Neuron (in vitro differentiated cells): ENCODE measurements at regions not wholly inside any gene's neighbourhood (a gene's known extent, or its start where the extent isn't known, plus 50 kb on each side); places are given as distances from the start of the nearest gene placed in this dataset.
"Not testable (repeated sequence)": the region's sequence is repeated elsewhere in the genome, so short reads cannot be mapped to it uniquely, and the experiment has no call there.

Experiments
- H2AFZ ChIP-seq: one replicate; pipeline ENCODE4 v1.6.1; 2013; ENCODE audit warnings: low read depth, mild to moderate bottlenecking, inconsistent platforms, low read length, moderate library complexity
- H3K27me3 ChIP-seq: one replicate; pipeline ENCODE4 v1.6.1; 2013; ENCODE audit warnings: low read length; ENCODE audit not compliant: insufficient read depth
- H3K36me3 ChIP-seq: one replicate; pipeline ENCODE4 v1.6.1; 2013; ENCODE audit warnings: low read length; ENCODE audit not compliant: insufficient read depth
- H3K4me1 ChIP-seq: one replicate; pipeline ENCODE4 v1.6.1; 2013; ENCODE audit warnings: low read length; ENCODE audit not compliant: insufficient read depth
- H3K4me3 ChIP-seq: 2 replicates; pipeline ENCODE4 v1.5.1; 2013; ENCODE audit warnings: mild to moderate bottlenecking, low read length, moderate library complexity
- H3K9me3 ChIP-seq: one replicate; pipeline ENCODE4 v1.6.1; 2013; ENCODE audit warnings: low read length

GRCh38 chr2:52314231-52314630 is 1282.3 kb upstream of the NRXN1 start:
- Histone ChIP-seq H3K27me3 (no peaks in the 10 kb centered on the region), H3K4me3 (no peak overlapping the region), H3K9me3 (no peaks in the 10 kb centered on the region), H3K36me3 (no peaks in the 10 kb centered on the region), H3K4me1 (no peaks in the 10 kb centered on the region), H2AFZ (no peak overlapping the region)

GRCh38 chr2:52312486-52312885 is 1280.6 kb upstream of the NRXN1 start:
- Histone ChIP-seq H2AFZ (no peak overlapping the region), H3K4me3 (no peak overlapping the region), H3K36me3 (no peaks in the 10 kb centered on the region), H3K9me3 (no peaks in the 10 kb centered on the region), H3K27me3 (no peaks in the 10 kb centered on the region), H3K4me1 (no peaks in the 10 kb centered on the region)

GRCh38 chr2:52311862-52312261 is 1279.9 kb upstream of the NRXN1 start:
- Histone ChIP-seq H3K4me3 (no peak overlapping the region), H3K36me3 (no peaks in the 10 kb centered on the region), H3K9me3 (no peaks in the 10 kb centered on the region), H3K27me3 (no peaks in the 10 kb centered on the region), H3K4me1 (no peaks in the 10 kb centered on the region), H2AFZ (no peak overlapping the region)

GRCh38 chr2:52308156-52308555 is 1276.2 kb upstream of the NRXN1 start:
- Histone ChIP-seq H3K36me3 (no peaks in the 10 kb centered on the region), H3K4me3 (no peak overlapping the region), H3K9me3 (no peaks in the 10 kb centered on the region), H3K27me3 (no peaks in the 10 kb centered on the region), H3K4me1 (no peaks in the 10 kb centered on the region), H2AFZ (no peak overlapping the region)

- Histone ChIP-seq H3K4me3 (no peak overlapping the region), H3K27me3 (no peaks in the 10 kb centered on the region), H3K4me1 (peaks cover 3% of the 10 kb centered on the region), H3K36me3 (no peaks in the 10 kb centered on the region), H3K9me3 (no peaks in the 10 kb centered on the region), H2AFZ (no peak overlapping the region)
Measured at GRCh38 chr2:52294628-52295027, 1262.7 kb upstream of the NRXN1 start.

GRCh38 chr2:52292801-52293200 is 1260.9 kb upstream of the NRXN1 start:
- Histone ChIP-seq H2AFZ (no peak overlapping the region), H3K4me1 (peaks cover 8% of the 10 kb centered on the region), H3K36me3 (no peaks in the 10 kb centered on the region), H3K9me3 (no peaks in the 10 kb centered on the region), H3K4me3 (no peak overlapping the region), H3K27me3 (no peaks in the 10 kb centered on the region)

GRCh38 chr2:52289741-52290140 is 1257.8 kb upstream of the NRXN1 start:
- no peak overlapping the region for H2AFZ ChIP-seq
- H3K4me1 ChIP-seq = peaks cover 15% of the 10 kb centered on the region
- H3K36me3 ChIP-seq = no peaks in the 10 kb centered on the region
- no peak overlapping the region for H3K4me3 ChIP-seq
- H3K9me3 ChIP-seq = no peaks in the 10 kb centered on the region
- no peaks in the 10 kb centered on the region for H3K27me3 ChIP-seq

- no peaks in the 10 kb centered on the region for H3K9me3 ChIP-seq
- H3K4me3 ChIP-seq = no peak overlapping the region
- H3K27me3 ChIP-seq = no peaks in the 10 kb centered on the region
- no peaks in the 10 kb centered on the region for H3K36me3 ChIP-seq
- H3K4me1 ChIP-seq = peaks cover 14% of the 10 kb centered on the region
- H2AFZ ChIP-seq = no peak overlapping the region
Measured at GRCh38 chr2:52288596-52288995, 1256.7 kb upstream of the NRXN1 start.

- H2AFZ ChIP-seq = no peak overlapping the region
- no peaks in the 10 kb centered on the region for H3K4me1 ChIP-seq
- no peaks in the 10 kb centered on the region for H3K9me3 ChIP-seq
- no peak overlapping the region for H3K4me3 ChIP-seq
- H3K27me3 ChIP-seq = no peaks in the 10 kb centered on the region
- H3K36me3 ChIP-seq = no peaks in the 10 kb centered on the region
Measured at GRCh38 chr2:52269696-52270485, 1238.0 kb upstream of the NRXN1 start.

GRCh38 chr2:52264911-52265310 is 1233.0 kb upstream of the NRXN1 start:
- H3K27me3 ChIP-seq = no peaks in the 10 kb centered on the region
- no peaks in the 10 kb centered on the region for H3K9me3 ChIP-seq
- H2AFZ ChIP-seq = no peak overlapping the region

GRCh38 chr2:52264488-52264887 is 1232.6 kb upstream of the NRXN1 start:
- no peaks in the 10 kb centered on the region for H3K4me1 ChIP-seq
- no peaks in the 10 kb centered on the region for H3K27me3 ChIP-seq
- no peak overlapping the region for H2AFZ ChIP-seq
- H3K9me3 ChIP-seq = no peaks in the 10 kb centered on the region
- H3K36me3 ChIP-seq = no peaks in the 10 kb centered on the region
- no peak overlapping the region for H3K4me3 ChIP-seq

More at GRCh38 chr2:52264911-52265310, 1233.0 kb upstream of the NRXN1 start:
- no peaks in the 10 kb centered on the region for H3K4me1 ChIP-seq
- no peak overlapping the region for H3K4me3 ChIP-seq
- H3K36me3 ChIP-seq = no peaks in the 10 kb centered on the region

- no peaks in the 10 kb centered on the region for H3K4me1 ChIP-seq
- H2AFZ ChIP-seq = no peak overlapping the region
- no peaks in the 10 kb centered on the region for H3K27me3 ChIP-seq
- no peaks in the 10 kb centered on the region for H3K9me3 ChIP-seq
- H3K36me3 ChIP-seq = no peaks in the 10 kb centered on the region
- no peak overlapping the region for H3K4me3 ChIP-seq
Measured at GRCh38 chr2:52260904-52261303, 1229.0 kb upstream of the NRXN1 start.

- H3K4me1 ChIP-seq, H2AFZ ChIP-seq, H3K4me3 ChIP-seq, H3K27me3 ChIP-seq, H3K36me3 ChIP-seq, H3K9me3 ChIP-seq: not testable (repeated sequence)
Measured at GRCh38 chr2:52258967-52259366, 1227.0 kb upstream of the NRXN1 start.

GRCh38 chr2:52258038-52258437 is 1226.1 kb upstream of the NRXN1 start:
- H3K4me3 ChIP-seq = no peak overlapping the region
- no peaks in the 10 kb centered on the region for H3K9me3 ChIP-seq
- H3K27me3 ChIP-seq = no peaks in the 10 kb centered on the region
- no peaks in the 10 kb centered on the region for H3K4me1 ChIP-seq
- no peak overlapping the region for H2AFZ ChIP-seq
- no peaks in the 10 kb centered on the region for H3K36me3 ChIP-seq
